Astrocyte of the cerebellum (primary cell): ENCODE measurements at regions not wholly inside any gene's neighbourhood (a gene's known extent, or its start where the extent isn't known, plus 50 kb on each side); places are given as distances from the start of the nearest gene placed in this dataset.

Source experiments
- DNase-seq: peaks from one replicate; pipeline ENCODE4 v3.0.0-alpha.2; 2011; ENCODE audit warnings: low read depth
- H3K4me3 ChIP-seq: 2 replicates; pipeline ENCODE4 v1.5.1; 2011; ENCODE audit warnings: mild to moderate bottlenecking, low read depth, low read length, moderate library complexity
- CTCF ChIP-seq: IDR thresholded peaks from 2 replicates; pipeline ENCODE4 v1.5.1; 2012; ENCODE audit warnings: low read length, low read depth, moderate library complexity, mild to moderate bottlenecking; ENCODE audit errors: missing control alignments
- in situ Hi-C: cut with HindIII; loops from 2 replicates; pipeline ENCODE4 v1.10.0; 2017; ENCODE audit warnings: low sequenced_read_pairs

GRCh38 chr5:174312641-174313040 lies 267.1 kb downstream of the NSG2 start:
- no peak for TF ChIP-seq CTCF
- no peak overlapping the region for H3K4me3 ChIP-seq
- in situ Hi-C loops: loop anchor here (25.0 kb wide), 2 partner anchors 275 to 700 kb away; partner anchors contain the start of genes BOD1 and NSG2
- no peak for DNase-seq

- in situ Hi-C loops: loop anchor here (25.0 kb wide), 2 partner anchors 276 to 701 kb away; partner anchors contain the start of genes BOD1 and NSG2
- DNase-seq: no peak
- no peak for TF ChIP-seq CTCF
- H3K4me3 ChIP-seq: no peak overlapping the region
Observed at GRCh38 chr5:174313615-174314014, 268.1 kb downstream of the NSG2 start.

GRCh38 chr5:174314261-174314660 lies 268.8 kb downstream of the NSG2 start:
- no peak overlapping the region for H3K4me3 ChIP-seq
- TF ChIP-seq CTCF: no peak
- in situ Hi-C loops: loop anchor here (25.0 kb wide), 2 partner anchors 277 to 702 kb away; partner anchors contain the start of genes BOD1 and NSG2
- no peak for DNase-seq

- no peak for TF ChIP-seq CTCF
- H3K4me3 ChIP-seq: no peak overlapping the region
- in situ Hi-C loops: loop anchor here (25.0 kb wide), 2 partner anchors 278 to 703 kb away; partner anchors contain the start of genes BOD1 and NSG2
- DNase-seq: no peak
Observed at GRCh38 chr5:174315471-174315870, 270.0 kb downstream of the NSG2 start.

- no peak overlapping the region for H3K4me3 ChIP-seq
- in situ Hi-C loops: loop anchor here (25.0 kb wide), 2 partner anchors 279 to 704 kb away; partner anchors contain the start of genes BOD1 and NSG2
- no peak for TF ChIP-seq CTCF
- DNase-seq: no peak
Observed at GRCh38 chr5:174315871-174316270, 270.4 kb downstream of the NSG2 start.

GRCh38 chr5:174316326-174316725 lies 270.8 kb downstream of the NSG2 start:
- TF ChIP-seq CTCF: no peak
- H3K4me3 ChIP-seq: no peak overlapping the region
- no peak for DNase-seq
- in situ Hi-C loops: loop anchor here (25.0 kb wide), 2 partner anchors 279 to 704 kb away; partner anchors contain the start of genes BOD1 and NSG2
